NCI-H82 treated with DMSO at 0.1 percent for 48 hours (cell line): ENCODE measurements at regions not wholly inside any gene's neighbourhood (a gene's known extent, or its start where the extent isn't known, plus 50 kb on each side); places are given as distances from the start of the nearest gene placed in this dataset.

Experiments used
- DNase-seq: peaks from one replicate; lab custom pipeline; 2025; ENCODE audit not compliant: unreplicated experiment; lab: John Stamatoyannopoulos, UW

DNA sequence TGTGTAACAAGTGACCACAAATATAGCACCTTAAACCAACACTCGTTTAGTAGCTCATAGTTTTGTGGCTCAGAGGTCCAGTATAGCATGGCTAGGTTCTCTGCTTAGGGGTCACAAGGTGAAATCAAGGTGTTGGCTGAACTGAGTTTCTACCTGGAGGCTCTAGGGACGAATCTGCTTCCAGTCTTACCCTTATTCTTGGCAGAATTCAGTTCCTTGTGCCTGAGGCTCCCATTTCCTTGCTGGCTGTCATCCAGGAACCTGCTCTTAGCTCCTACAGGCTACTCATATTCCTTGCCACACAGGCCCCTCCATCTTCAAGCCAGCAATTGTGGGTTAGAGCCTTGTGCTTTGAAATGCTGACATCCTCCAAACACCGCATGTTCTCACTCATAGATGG lies 212.3 kb upstream of the CDH13 start:
- no peak for DNase-seq

DNA sequence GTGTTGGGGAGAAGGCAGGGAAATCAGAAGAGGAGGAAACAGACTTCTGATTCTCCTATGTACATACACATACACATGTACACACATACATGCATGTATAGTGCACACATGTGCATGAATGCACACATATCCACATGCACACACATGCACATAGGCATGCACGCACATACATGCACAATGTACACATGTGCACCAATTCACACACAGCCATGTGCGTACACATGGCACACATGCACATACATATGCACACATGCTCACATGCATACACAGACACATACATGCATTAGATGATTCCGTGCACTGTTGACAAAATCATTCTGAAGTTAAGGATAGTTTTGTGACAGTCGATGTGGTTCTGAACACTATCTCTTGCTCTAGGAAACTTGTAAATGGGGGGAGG lies 214.0 kb upstream of the CDH13 start:
- DNase-seq: no peak

DNA sequence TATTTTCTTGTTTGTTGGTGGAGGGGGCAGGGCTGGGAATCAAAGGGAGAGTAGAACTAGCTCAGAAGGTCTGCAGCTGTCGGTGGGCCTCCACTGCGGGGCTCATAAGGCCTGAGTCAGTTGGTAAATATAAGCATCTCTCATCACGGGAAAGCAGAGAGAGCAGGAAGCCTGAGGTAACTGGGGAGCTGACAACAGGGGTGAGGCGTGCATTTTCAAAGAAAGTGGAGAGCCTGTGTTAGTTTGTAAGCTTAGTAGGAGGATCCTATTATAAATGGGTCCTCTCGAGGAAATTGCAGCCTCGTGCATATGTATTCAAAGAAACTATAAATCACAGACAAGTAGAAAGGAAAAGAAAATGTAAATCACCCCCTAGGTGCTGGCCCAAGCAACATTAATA lies 221.0 kb upstream of the CDH13 start:
- DNase-seq: no peak

DNA sequence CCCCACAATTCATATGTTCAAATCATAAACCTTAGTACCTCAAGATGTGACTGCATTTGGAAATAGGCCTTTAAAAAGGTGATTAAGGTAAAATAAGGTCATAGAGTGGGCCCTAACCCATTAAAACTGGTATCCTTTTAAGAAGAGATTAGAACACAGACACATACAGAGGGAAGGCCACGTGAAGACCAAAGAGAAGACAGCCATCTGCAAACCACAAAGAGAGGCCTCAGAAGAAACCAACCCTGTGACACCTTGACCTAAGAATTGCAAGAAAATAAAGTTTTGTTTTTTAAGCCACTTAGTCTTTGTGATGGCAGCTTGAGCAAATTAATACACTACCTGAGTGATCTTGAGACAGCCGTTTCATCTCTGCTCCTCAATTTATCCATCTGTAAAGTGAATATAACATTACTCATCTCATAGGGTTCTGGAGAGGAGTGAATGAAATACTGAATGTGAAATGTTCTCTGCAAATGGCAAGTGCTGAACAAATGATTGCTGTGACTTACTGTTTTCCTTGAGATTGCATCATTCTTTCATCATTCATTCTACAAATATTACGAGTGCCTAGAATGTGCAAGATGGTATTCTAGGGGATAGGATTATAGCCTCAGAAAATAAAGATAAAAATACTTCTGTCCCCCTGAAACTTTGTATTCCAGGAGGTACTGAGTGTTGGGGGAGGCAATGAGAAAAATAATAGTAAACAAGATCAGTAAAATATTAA lies 222.0 kb upstream of the CDH13 start:
- no peak for DNase-seq

DNA sequence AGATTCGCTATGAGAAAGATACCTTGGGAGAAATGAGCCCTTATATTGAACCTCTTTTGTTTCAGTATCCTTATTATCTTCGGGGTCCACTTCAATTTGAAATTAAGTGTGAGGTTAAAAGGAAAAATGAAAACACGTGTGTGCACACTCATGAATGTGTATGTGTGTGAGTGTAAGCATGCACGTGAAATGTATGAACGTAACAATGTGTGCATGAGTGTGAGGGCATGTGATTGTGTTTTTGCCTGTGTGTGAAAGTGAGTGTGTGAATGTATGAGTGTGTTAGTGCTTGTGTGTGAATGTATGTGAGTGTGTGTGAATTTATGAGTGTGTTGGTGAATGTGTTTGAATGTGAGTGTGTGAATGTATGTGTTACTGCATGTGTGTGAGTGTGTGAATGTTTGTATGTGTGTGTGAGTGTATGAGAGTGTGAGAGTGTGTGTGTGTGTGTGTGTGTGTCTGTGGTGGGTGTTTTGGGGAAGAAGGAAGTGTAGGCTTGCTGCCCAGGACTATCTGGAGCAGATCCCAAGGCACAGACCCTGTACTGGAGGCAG lies 224.0 kb upstream of the CDH13 start:
- no peak for DNase-seq

DNA sequence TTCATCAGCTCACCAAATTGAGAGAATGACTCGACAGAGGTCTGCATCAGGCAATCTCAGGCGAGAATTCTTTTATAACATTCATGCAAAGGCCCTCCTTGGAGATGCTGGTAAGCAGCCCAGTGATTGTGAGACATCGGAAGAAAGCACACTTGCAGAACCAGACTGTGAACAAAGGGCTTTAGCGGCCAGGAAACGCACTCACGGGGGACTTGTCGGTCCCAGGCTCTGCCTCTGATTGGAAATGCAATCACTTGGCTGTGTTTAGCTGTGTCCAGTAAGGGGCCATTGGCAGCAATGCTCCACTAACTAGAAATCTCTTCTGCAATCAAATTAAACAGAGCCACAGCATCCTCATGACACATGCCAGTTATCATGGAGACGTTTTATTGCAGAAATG lies 226.7 kb upstream of the CDH13 start:
- DNase-seq: no peak

DNA sequence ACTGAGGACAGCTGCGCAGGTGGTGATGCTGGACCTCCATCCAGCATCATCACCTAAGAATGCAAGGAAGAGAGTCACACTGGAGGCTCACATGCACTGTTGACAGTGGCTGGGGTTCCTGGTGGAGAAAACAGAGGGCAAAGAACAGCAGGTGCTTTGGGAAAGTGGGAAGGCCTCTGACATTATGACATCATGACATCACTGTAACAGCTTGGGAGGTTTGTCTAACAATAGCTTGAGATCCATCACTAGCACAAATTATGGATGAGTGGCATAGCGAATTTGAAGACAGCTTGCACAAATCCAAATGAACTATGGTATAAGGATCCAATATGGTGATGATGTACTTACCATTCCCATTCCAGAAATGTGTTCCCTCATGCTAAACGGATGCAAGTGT lies 226.5 kb upstream of the MPHOSPH6 start:
- DNase-seq: no peak

DNA sequence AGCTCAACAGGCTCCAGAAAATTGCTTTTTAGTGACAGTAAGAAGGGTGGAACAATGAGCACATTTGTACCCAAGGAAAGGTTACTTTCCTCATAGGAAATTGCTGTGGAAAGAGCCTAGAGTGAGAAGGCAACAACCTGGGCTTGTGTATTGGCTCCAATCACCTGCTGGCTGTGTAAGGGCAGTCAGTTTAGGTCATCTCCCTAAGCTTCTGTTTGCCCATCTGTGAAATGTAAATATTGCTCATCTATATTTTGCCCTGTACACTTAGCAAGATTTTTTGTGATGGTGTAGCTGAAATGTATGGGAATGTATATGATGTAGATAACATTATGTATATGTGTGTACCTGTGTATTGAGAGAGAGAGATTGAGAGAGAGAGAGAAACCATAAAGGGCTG lies 225.2 kb upstream of the MPHOSPH6 start:
- no peak for DNase-seq

DNA sequence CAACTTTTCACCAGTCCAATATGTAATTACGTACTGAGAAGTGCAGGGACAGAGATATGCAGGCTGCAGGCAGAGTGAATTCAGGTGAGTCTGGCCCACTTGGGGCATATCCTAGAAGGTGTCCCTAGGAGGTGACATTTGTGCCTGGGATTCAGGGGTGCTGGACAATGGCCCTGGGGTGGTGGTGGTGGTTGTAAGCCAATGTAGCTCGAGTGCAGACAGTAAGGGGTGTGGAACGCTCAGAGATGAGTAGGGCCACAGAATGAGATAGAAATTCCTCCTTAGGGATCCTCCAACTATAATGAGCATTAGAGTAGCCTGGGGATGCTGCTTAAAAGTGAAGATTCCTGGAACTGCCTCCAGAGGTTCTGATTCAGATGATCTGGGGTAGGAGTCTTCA lies 221.7 kb upstream of the MPHOSPH6 start:
- no peak for DNase-seq

DNA sequence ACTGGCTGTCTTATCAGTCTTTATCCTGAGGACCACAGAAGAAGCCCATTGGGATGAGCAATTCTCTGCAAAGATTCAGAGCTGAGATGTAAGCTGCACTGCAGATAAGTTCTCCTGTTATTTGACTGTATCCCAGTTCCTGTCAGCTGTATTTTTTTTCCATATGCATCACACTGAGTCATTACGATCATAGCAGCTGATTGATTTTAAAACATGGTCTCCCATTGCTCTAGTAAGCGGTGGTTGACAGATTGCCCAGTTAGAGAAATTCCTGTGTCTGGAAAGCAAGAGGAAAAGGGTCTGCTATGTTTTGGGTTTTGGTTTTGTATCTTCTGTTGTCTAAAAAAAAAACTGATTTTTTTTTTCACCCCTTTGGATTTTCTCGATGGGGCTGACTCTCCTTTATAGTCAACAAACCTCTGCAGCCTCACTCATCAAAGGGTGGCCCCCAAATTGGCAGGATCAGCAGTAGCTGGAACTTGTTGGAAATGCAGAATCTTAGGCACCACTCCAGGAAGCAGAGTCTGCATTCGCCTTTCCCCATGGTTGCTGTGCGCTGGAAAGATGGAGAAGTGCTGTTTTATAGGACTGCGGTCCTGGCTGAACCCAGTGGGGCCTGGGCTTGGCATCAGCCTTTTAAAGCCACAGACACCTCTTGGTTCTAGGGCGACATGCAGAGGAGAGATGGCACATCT lies 220.1 kb upstream of the MPHOSPH6 start:
- no peak for DNase-seq

DNA sequence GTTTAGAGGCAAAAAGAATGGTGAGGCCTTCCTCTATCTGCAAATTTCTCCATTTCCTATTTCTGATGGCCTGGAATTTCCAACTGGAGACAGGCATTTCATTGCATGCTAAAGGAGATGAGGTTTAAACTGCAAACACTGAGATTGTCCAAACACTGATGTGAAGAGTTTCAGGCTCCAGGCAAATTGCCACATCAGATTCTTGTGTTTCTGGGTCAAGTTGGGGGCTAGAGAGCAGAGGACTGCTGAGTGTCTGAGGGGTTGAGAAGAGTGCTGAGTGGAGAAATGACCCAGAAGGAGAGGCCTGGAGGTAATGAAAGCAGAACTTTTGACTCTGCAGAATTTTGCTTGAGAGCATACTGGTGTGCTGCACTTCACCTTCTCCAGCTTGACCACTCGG lies 216.7 kb upstream of the MPHOSPH6 start:
- DNase-seq: no peak

DNA sequence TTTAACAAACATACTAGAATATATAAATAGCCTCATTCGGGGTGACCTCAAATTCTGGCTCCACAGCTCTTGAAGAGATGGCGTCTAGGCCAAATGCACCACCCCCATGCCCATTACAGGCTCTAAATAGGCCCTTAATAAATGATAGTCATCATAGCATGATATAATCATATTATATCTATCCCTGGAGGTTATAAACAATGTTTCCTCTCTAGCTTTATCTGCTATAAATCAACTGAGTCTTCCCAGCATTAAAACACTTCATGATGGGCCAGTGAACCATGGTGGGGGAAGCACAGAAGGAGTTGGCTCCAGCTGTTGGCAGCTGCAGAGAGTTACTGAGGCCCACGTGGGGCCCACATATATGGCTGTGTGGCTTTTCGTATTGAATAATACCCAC lies 214.9 kb upstream of the MPHOSPH6 start:
- DNase-seq: no peak

DNA sequence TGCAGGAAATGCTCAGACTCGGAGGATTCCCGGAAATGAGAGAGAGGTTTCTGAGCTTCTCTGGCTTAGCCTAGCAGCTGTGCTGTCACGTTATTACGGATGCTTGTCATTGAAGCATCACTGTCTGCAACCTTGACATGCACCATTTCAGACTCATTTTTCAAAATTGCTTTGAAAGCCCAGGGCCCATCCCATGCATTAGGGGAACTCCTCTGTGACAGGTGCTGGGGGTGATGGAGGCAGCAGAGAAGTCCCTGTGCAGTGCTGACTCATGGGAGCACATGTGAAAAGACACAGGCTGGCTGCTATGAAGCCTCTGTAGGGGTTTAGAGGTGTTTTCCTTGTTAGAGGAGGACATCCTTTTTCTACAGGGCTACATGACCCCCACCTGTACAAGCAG lies 214.0 kb upstream of the MPHOSPH6 start:
- no peak for DNase-seq

DNA sequence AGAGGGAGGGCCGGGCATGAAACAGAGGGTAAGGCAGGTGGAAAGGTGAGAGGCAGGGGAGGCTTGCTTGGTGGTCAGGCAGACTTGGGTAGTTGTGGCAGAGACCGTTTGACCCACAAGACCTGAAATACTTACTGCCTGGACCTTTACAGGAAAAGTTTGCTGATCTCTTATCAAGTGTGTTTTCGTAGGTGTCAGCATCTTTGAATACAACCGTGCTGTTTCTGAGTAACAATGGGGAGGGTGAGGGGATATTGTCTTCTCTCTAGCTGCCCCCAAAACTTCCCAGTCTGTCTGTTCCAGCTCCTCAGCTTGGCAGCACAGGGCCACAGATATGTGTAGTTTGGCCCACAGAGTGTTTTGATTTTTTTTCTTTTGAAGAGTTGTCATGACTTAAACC lies 212.5 kb upstream of the MPHOSPH6 start:
- no peak for DNase-seq

DNA sequence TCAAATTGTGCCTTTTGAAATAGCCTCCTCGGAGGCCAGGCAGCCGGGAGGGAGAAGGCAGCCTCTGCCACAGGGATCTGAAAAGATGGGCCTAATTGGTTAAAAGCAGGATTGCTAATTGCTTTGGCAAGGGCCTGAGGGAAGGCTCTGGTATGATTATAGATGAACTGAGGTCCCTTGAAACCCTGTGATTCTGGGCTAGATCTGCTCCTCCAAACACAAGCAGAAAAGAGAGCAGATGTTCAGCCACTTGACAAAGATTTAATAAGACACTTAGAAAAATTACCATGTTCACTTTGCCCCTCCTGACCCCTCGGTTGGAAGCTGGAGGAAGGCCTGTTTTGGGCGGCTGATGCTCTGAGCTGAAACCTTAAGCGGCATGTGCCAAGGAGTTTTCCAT lies 209.5 kb upstream of the MPHOSPH6 start:
- DNase-seq: no peak

DNA sequence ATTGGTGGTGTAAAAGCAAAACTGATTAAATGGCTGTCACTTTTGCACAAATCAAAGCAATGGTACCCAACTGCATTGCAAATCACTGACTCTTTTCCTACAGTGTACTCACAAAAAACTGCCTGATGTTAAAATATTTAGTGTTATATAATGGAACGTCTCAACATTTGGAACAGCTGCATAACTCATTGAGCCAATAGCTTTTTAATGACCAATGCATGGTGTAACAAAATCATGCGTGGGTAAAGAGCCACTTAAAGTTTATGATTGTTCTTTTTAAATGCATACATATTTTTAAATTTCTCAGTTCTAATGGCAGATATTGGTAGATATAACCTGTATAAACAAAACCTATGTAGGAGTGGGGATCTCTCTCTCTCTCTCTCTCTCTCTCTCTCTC lies 204.0 kb upstream of the MPHOSPH6 start:
- no peak for DNase-seq

DNA sequence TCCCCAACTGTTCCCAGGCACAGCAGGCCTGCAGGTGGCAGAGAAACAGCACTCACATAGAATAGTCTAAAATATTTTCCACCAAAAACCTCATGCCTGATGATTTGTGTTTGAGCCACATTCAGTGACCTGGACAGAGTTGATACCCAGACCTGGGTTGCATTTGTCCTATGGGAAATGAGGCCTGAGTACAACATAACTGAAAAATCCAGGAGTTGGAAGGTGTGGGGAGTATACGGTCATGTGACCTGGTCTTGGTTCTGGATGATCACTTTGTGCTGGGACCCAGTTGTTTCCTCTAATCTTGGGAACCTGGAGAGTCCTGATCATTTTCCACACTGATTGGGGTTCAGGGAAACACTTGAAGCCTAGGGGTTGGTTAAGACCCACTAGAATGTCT lies 200.3 kb upstream of the MPHOSPH6 start:
- DNase-seq: no peak

DNA sequence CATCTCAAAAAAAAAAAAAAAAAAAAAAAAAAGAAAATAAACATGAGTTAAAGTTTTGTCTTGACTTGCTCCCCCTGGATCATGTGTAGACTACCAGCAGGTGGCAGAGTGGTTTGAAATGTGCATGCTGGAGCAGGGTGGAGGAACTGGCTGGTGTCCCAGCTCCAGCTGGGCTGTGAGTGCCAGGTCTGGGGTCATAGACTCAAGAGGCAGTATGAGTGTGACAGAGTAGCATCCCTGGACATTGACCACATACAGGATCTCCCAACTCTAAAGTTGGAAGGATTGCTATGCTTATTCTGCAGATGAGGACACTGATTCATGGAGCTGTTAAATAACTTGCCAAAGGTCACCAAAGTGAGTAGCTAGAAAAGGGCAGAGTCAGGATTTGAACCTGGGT lies 198.0 kb upstream of the MPHOSPH6 start:
- DNase-seq: no peak

DNA sequence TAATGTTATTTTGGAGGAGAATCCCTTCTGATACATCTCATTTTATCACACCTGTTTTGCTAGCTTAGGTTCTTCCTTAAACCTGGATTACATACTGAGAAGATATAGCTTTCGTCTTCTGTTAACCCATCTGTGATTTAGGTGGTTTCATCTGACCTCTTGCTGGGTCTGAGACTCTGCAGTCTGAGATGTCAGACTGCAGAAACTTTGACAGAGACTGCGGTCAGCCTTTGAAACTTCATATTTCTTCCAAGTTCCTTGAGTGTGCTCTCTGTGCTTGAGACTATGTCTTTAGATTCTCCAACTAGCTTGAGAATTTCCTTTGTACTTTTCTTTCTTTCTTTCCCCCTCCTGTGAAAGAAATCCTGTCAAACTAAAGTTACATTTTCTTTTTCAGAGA lies 196.4 kb upstream of the MPHOSPH6 start:
- DNase-seq: no peak

DNA sequence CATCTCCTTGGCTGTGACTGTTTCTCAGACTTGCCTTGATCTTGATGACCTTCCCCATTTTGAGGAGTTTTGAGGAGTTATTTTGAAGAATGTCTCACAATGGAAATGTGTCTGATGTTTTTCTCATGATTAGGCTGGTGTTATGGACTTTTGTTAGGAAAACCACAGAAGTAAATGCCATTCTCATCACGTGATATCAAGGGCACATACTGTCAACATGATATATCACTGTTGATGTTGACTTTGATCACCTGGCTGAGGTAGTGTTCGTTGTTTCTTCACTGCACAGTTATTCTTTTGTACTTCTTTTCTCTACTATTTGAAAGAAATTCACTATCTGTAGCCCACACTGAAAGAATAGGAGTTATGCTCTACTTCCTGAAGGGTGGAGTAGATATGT lies 194.7 kb upstream of the MPHOSPH6 start:
- DNase-seq: no peak

DNA sequence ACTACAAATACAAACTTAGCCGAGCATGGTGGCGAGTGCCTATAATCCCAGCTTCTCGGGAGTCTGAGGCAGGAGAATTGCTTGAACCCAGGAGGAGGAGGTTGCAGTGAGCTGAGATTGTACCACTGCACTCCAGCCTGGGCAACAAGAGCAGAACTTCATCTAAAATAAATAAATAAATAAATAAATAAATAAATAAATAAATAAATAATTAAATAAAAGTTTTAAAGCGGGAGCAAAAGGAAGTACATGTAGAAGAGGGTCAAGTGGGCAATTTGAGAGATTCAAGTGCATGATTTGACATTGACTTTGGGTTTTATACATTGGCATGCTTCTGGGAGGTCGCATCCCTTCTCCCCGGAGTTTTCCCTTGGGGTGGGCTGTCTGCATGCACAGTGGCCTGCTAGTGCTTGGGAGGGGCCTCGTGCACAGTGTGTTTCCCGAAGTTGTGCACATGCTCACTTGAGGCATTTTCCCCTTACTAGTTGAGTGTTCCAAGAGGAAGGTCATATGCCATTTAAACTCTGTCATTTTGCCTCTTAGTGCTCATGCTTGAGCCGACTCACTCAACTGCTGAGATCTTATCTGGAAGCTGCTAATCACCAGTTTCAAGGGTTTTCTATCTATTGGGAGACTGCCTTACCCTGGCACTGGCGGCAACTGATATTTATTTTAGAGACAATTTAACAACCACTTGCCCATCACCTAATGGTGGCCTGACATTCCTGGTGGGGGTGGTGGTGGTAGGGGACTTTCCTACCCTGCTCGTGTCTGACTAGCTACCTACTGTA lies 193.2 kb upstream of the MPHOSPH6 start:
- DNase-seq: no peak

DNA sequence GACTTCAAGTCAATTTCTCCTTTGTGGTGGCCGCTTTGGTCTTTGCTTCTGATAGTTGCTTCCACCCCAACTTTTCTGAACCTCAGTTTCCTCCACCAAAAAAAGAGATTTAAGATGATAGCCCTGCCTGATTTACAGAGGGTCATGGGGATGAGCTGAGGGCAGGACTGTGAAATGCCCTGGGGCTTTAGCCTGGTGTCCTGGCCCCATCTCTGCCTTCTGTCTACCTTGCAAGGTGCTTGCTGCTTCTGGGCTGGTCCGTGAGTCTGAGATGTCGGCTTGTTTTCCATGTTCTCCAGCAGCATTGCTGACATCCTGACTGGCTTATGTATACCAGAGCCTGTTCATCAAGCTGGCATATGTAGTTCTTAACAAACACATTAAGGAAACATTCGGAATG lies 191.9 kb upstream of the MPHOSPH6 start:
- no peak for DNase-seq
